ENCODE measurements at regions not wholly inside any gene's neighbourhood (a gene's known extent, or its start where the extent isn't known, plus 50 kb on each side); places are given as distances from the start of the nearest gene placed in this dataset.

DNA sequence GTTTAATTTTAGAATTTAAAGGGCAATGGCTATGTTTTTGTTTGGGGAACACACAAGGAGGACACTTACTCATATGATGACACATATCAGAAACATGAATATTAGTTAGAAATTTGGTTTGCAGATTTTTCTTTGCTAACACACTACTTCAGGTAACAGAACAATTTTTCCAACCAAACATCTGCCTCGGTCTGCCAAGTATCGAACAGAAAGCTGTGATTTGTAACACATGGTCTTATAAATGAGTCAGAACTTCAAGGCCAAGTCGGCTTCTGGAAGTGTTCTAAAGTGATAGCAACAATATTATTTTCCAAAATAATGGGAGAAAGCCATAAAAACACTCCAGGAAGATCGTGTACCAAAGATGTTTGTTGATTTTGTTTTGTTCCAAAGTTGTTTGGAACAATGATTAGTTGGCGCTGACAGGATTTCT lies 75.9 kb upstream of the PMFBP1 start:
- no peaks in the 10 kb centered on the region for H3K36me3 ChIP-seq (ENCODE audit: control insufficient read depth, insufficient read depth, low read length)
- H3K4me1 ChIP-seq (ENCODE audit: control insufficient read depth, insufficient read depth, low read length) = no peaks in the 10 kb centered on the region
- H3K9me3 ChIP-seq (ENCODE audit: control insufficient read depth, insufficient read depth, low read depth, low read length) = no peaks in the 10 kb centered on the region
- no peaks in the 10 kb centered on the region for H3K27me3 ChIP-seq (ENCODE audit: control insufficient read depth, insufficient read depth, low read length)
- H3K9ac ChIP-seq (ENCODE audit: low read length) = no peak overlapping the region
- H3K4me3 ChIP-seq (ENCODE audit: low read depth, low read length) = no peak overlapping the region
- H3K27ac ChIP-seq (ENCODE audit: low read depth, low read length) = no peak overlapping the region

DNA sequence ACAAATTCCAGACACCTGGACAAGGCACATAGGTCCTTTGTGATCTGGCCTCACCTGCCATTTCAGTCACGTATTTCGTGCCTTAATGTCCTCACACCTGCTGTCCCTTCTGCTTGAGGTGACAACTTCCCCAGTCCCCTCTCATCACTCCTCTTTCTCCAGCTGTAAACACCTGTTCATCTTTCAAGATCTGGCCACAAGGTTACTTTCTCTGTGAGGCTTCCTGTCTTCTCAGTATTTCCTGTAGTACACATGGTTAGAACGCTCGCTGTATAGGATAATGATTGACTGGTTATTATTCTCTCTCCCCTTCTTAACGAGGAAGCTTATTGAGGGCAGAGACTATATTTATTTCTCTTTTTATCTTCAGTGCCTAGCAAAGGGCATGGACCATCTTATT lies 74.5 kb upstream of the PMFBP1 start:
- Histone ChIP-seq H3K4me1 (ENCODE audit: control insufficient read depth, insufficient read depth, low read length) (no peaks in the 10 kb centered on the region), H3K36me3 (ENCODE audit: control insufficient read depth, insufficient read depth, low read length) (no peaks in the 10 kb centered on the region), H3K9ac (ENCODE audit: low read length) (no peak overlapping the region), H3K9me3 (ENCODE audit: control insufficient read depth, insufficient read depth, low read depth, low read length) (no peaks in the 10 kb centered on the region), H3K4me3 (ENCODE audit: low read depth, low read length) (no peak overlapping the region), H3K27ac (ENCODE audit: low read depth, low read length) (no peak overlapping the region), H3K27me3 (ENCODE audit: control insufficient read depth, insufficient read depth, low read length) (no peaks in the 10 kb centered on the region)

DNA sequence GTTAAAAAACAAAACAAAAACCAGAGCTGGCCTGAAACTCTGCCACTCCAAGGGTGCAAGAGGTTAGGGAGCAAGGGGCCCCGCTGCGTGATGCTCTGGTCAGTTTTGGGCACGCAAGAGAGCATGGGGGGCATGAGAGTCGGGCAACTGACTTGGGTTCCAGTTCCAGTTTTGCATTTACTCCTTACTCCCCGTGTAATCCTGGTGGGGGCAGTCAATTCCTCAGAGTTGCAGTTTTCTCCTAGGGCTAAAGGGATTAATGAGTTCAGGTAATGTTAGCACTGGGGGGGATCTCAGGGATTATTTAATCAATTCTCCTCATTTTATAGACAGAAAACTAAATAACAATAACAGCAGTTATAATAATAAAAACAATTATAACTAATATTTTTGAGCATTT lies 72.9 kb upstream of the PMFBP1 start:
- Histone ChIP-seq H3K27ac (ENCODE audit: low read depth, low read length) (no peak overlapping the region), H3K27me3 (ENCODE audit: control insufficient read depth, insufficient read depth, low read length) (no peaks in the 10 kb centered on the region), H3K36me3 (ENCODE audit: control insufficient read depth, insufficient read depth, low read length) (no peaks in the 10 kb centered on the region), H3K9ac (ENCODE audit: low read length) (no peak overlapping the region), H3K4me1 (ENCODE audit: control insufficient read depth, insufficient read depth, low read length) (no peaks in the 10 kb centered on the region), H3K4me3 (ENCODE audit: low read depth, low read length) (no peak overlapping the region), H3K9me3 (ENCODE audit: control insufficient read depth, insufficient read depth, low read depth, low read length) (no peaks in the 10 kb centered on the region)

DNA sequence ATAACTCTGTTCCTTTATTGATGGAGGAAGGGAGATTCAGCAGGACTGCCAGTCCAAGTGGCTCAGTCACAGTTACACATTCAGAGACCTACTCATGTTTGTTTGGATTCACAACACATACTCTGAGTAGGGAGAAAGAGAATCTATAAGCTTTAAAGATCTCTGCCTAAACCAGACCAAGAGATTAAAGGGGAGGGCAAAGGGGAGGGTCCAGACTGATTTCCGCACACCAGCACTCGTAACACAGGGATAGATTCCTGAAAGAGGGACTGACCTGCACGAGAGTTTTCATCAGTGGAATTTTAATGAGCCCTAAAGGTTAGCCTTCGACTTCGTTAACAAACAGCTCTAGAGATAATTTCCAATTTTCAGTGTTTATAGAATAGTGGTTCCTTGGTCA lies 71.7 kb upstream of the PMFBP1 start:
- Histone ChIP-seq H3K4me3 (ENCODE audit: low read depth, low read length) (no peak overlapping the region), H3K9ac (ENCODE audit: low read length) (no peak overlapping the region), H3K4me1 (ENCODE audit: control insufficient read depth, insufficient read depth, low read length) (no peaks in the 10 kb centered on the region), H3K9me3 (ENCODE audit: control insufficient read depth, insufficient read depth, low read depth, low read length) (no peaks in the 10 kb centered on the region), H3K27me3 (ENCODE audit: control insufficient read depth, insufficient read depth, low read length) (no peaks in the 10 kb centered on the region), H3K27ac (ENCODE audit: low read depth, low read length) (no peak overlapping the region), H3K36me3 (ENCODE audit: control insufficient read depth, insufficient read depth, low read length) (no peaks in the 10 kb centered on the region)

DNA sequence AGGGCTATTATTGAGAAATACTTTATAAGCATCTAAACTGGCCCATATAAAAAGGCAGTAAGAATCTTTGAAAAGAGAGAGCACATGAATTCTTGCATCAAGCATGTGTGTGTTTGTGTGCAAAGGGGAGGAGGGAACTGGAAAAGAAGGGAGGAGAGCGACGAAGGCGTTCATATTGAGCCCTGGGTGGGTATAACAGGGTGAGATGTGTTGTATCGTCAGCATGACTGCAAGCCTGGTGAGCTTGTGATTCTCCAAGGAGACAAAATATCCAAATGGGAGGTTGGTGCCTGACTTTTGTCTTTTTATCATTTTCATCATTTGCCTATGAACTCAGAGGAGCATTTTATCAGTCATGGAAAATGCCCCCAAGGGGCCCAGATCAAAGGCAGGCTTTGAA lies 70.8 kb upstream of the PMFBP1 start:
- no peaks in the 10 kb centered on the region for H3K27me3 ChIP-seq (ENCODE audit: control insufficient read depth, insufficient read depth, low read length)
- H3K4me3 ChIP-seq (ENCODE audit: low read depth, low read length) = no peak overlapping the region
- H3K36me3 ChIP-seq (ENCODE audit: control insufficient read depth, insufficient read depth, low read length) = no peaks in the 10 kb centered on the region
- H3K9me3 ChIP-seq (ENCODE audit: control insufficient read depth, insufficient read depth, low read depth, low read length) = no peaks in the 10 kb centered on the region
- no peaks in the 10 kb centered on the region for H3K4me1 ChIP-seq (ENCODE audit: control insufficient read depth, insufficient read depth, low read length)
- no peak overlapping the region for H3K9ac ChIP-seq (ENCODE audit: low read length)
- no peak overlapping the region for H3K27ac ChIP-seq (ENCODE audit: low read depth, low read length)

DNA sequence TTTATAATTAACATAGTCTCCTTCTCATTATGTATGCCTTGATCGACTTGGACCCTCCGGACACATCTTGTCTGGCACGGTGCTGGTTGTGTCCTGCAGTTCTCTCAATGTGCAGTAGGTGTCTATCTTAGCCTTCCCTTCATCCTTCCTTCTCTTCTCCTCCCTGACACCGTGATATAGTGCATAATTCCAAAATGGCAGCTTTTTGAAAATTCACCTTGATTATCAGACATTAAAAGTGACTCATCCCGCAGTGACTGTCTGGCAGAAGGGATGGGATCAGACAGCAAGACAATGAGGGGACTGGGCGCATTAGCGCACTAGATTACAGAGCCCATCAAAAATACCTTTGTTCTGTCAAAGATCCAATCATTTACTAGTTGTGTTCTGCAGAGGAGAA lies 70.0 kb upstream of the PMFBP1 start:
- Histone ChIP-seq H3K36me3 (ENCODE audit: control insufficient read depth, insufficient read depth, low read length) (no peaks in the 10 kb centered on the region), H3K4me3 (ENCODE audit: low read depth, low read length) (no peak overlapping the region), H3K27me3 (ENCODE audit: control insufficient read depth, insufficient read depth, low read length) (no peaks in the 10 kb centered on the region), H3K9ac (ENCODE audit: low read length) (no peak overlapping the region), H3K9me3 (ENCODE audit: control insufficient read depth, insufficient read depth, low read depth, low read length) (no peaks in the 10 kb centered on the region), H3K4me1 (ENCODE audit: control insufficient read depth, insufficient read depth, low read length) (no peaks in the 10 kb centered on the region), H3K27ac (ENCODE audit: low read depth, low read length) (no peak overlapping the region)

DNA sequence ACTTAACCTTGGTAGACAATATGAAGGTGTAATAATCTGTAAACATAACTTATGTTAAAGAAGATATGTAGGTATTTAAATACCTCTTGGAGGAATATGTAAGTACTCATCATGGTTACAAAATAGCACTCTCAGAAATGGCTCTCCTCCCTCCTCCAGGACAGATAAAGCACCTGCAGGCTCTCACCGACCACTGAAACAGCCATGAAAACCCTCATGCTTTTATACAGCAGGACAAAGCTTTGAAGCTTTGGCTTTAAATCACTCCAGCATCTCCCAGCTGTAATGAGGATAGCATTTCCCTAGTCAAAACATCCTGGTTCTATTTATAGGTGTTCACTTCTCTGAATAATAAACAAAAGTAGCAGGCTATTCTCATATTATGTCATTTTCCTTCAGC lies 69.1 kb upstream of the PMFBP1 start:
- Histone ChIP-seq H3K9me3 (ENCODE audit: control insufficient read depth, insufficient read depth, low read depth, low read length) (no peaks in the 10 kb centered on the region), H3K27me3 (ENCODE audit: control insufficient read depth, insufficient read depth, low read length) (no peaks in the 10 kb centered on the region), H3K4me3 (ENCODE audit: low read depth, low read length) (no peak overlapping the region), H3K27ac (ENCODE audit: low read depth, low read length) (no peak overlapping the region), H3K4me1 (ENCODE audit: control insufficient read depth, insufficient read depth, low read length) (no peaks in the 10 kb centered on the region), H3K36me3 (ENCODE audit: control insufficient read depth, insufficient read depth, low read length) (no peaks in the 10 kb centered on the region), H3K9ac (ENCODE audit: low read length) (no peak overlapping the region)

DNA sequence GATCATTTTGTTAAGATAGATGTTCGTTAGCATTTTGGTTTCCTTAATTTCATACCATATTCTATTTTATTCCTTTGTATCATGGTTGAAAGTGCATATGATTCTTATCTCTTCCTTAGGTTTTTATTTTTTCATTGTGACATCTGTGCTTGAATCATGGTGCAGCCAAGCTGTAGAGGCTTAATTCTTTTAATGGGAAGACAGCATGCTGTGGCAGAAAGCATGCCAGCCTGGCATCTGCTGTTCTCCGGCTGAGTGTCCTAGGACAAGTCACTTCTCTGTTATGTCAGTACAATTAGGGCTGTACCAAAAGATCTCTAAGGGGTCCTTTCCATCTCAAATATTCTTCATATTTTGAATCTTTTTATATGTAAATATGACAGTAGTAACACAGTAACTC lies 68.5 kb upstream of the PMFBP1 start:
- H3K36me3 ChIP-seq (ENCODE audit: control insufficient read depth, insufficient read depth, low read length) = no peaks in the 10 kb centered on the region
- H3K9ac ChIP-seq (ENCODE audit: low read length) = no peak overlapping the region
- no peak overlapping the region for H3K27ac ChIP-seq (ENCODE audit: low read depth, low read length)
- H3K9me3 ChIP-seq (ENCODE audit: control insufficient read depth, insufficient read depth, low read depth, low read length) = no peaks in the 10 kb centered on the region
- H3K27me3 ChIP-seq (ENCODE audit: control insufficient read depth, insufficient read depth, low read length) = no peaks in the 10 kb centered on the region
- H3K4me1 ChIP-seq (ENCODE audit: control insufficient read depth, insufficient read depth, low read length) = no peaks in the 10 kb centered on the region
- H3K4me3 ChIP-seq (ENCODE audit: low read depth, low read length) = no peak overlapping the region

DNA sequence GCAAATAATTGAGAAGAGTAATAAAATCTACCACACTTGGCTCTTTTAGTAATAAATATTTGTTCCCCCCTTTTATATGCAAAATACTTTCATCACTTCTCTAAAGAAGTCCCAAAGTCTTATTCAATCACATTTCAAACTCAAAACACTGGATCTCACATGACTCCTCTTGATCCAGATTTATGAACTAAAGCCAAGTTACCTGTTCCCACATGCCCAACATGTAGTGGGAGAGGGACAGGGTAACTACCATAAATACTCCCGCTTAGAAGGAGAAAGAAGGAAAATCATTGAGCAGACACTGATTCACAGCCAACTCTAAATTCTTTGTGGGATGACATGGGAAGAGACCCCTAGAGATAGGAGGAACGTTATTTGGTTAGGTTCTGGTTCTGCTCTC lies 64.9 kb upstream of the PMFBP1 start:
- no peak overlapping the region for H3K27ac ChIP-seq (ENCODE audit: low read depth, low read length)
- no peak overlapping the region for H3K9ac ChIP-seq (ENCODE audit: low read length)
- H3K27me3 ChIP-seq (ENCODE audit: control insufficient read depth, insufficient read depth, low read length) = no peaks in the 10 kb centered on the region
- H3K9me3 ChIP-seq (ENCODE audit: control insufficient read depth, insufficient read depth, low read depth, low read length) = no peaks in the 10 kb centered on the region
- no peaks in the 10 kb centered on the region for H3K36me3 ChIP-seq (ENCODE audit: control insufficient read depth, insufficient read depth, low read length)
- no peak overlapping the region for H3K4me3 ChIP-seq (ENCODE audit: low read depth, low read length)
- H3K4me1 ChIP-seq (ENCODE audit: control insufficient read depth, insufficient read depth, low read length) = no peaks in the 10 kb centered on the region

DNA sequence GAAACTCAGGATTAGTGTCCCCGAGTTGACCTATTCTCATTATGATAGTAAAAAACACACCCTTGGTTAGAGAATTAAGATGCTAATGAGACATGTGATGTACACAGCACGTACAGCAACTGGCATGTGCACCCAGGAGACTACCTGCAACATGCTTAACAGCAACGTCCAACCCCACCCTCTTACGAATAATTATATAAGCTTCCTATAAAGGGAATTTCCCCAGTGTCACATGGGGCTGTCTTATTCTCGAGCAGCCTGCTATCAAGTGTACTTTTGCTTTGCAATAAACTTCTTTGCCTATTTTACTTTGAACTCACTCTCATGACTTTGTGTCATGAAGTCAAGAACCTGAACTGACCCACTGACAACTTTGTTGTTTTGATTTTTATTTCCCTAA lies 62.4 kb upstream of the PMFBP1 start:
- Histone ChIP-seq H3K27me3 (ENCODE audit: control insufficient read depth, insufficient read depth, low read length) (no peaks in the 10 kb centered on the region), H3K4me3 (ENCODE audit: low read depth, low read length) (no peak overlapping the region), H3K27ac (ENCODE audit: low read depth, low read length) (no peak overlapping the region), H3K4me1 (ENCODE audit: control insufficient read depth, insufficient read depth, low read length) (no peaks in the 10 kb centered on the region), H3K36me3 (ENCODE audit: control insufficient read depth, insufficient read depth, low read length) (no peaks in the 10 kb centered on the region), H3K9ac (ENCODE audit: low read length) (no peak overlapping the region), H3K9me3 (ENCODE audit: control insufficient read depth, insufficient read depth, low read depth, low read length) (no peaks in the 10 kb centered on the region)

DNA sequence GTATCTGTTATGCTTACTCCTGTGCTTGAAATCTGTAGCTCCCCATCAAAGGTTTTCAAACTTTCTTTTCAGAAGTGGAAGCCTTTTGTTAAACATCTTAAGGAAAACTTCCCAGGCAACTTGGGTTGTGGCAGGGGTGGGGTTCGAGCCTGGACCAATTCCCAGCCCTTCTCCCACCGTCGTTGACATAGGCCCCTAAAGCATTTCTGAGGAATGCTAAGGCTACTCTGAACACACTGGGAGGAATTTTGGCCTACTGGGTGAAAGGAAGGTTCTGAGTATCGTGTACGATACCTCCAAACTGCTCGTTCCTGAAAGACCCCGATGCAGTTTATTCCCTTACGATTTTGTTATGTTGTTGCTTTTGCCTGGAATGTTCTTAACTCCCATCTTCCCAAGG lies 56.1 kb upstream of the PMFBP1 start:
- Histone ChIP-seq H3K36me3 (ENCODE audit: control insufficient read depth, insufficient read depth, low read length) (no peaks in the 10 kb centered on the region), H3K27ac (ENCODE audit: low read depth, low read length) (no peak overlapping the region), H3K9ac (ENCODE audit: low read length) (no peak overlapping the region), H3K27me3 (ENCODE audit: control insufficient read depth, insufficient read depth, low read length) (no peaks in the 10 kb centered on the region), H3K9me3 (ENCODE audit: control insufficient read depth, insufficient read depth, low read depth, low read length) (no peaks in the 10 kb centered on the region), H3K4me3 (ENCODE audit: low read depth, low read length) (no peak overlapping the region), H3K4me1 (ENCODE audit: control insufficient read depth, insufficient read depth, low read length) (no peaks in the 10 kb centered on the region)

DNA sequence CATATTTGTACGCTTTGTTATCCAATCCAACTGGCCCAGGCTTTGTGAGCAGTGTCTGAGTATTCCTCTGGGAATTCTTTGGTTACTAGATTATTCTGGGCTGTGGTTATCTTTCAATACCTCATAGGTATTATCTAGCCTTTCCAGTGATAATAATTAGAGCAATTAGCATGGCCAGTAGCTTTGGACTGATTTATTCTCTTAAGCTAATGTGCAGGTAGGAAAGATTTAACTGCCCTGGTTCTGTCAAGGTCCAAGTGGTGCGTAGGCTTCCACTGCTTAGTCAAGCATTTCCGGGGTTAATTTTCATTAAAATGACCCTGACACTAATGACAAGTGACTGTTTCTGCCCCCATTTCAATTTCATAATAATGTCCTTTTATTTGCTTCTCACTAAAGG lies 54.2 kb upstream of the PMFBP1 start:
- no peaks in the 10 kb centered on the region for H3K4me1 ChIP-seq (ENCODE audit: control insufficient read depth, insufficient read depth, low read length)
- H3K27me3 ChIP-seq (ENCODE audit: control insufficient read depth, insufficient read depth, low read length) = no peaks in the 10 kb centered on the region
- no peak overlapping the region for H3K4me3 ChIP-seq (ENCODE audit: low read depth, low read length)
- no peak overlapping the region for H3K27ac ChIP-seq (ENCODE audit: low read depth, low read length)
- H3K9ac ChIP-seq (ENCODE audit: low read length) = no peak overlapping the region
- H3K36me3 ChIP-seq (ENCODE audit: control insufficient read depth, insufficient read depth, low read length) = no peaks in the 10 kb centered on the region
- no peaks in the 10 kb centered on the region for H3K9me3 ChIP-seq (ENCODE audit: control insufficient read depth, insufficient read depth, low read depth, low read length)

All from HUES6 (cell line).